HG02678 (cell line): ENCODE measurements at regions not wholly inside any gene's neighbourhood (a gene's known extent, or its start where the extent isn't known, plus 50 kb on each side); places are given as distances from the start of the nearest gene placed in this dataset.
"Not testable (repeated sequence)": the region's sequence is repeated elsewhere in the genome, so short reads cannot be mapped to it uniquely, and the experiment has no call there.

ENCODE experiments used
- ATAC-seq: cut with Tn5 transposase; IDR thresholded peaks from one replicate; pipeline ENCODE4 v1.9.1; 2021; ENCODE audit warnings: mild to moderate bottlenecking, moderate library complexity; ENCODE audit not compliant: unreplicated experiment

DNA sequence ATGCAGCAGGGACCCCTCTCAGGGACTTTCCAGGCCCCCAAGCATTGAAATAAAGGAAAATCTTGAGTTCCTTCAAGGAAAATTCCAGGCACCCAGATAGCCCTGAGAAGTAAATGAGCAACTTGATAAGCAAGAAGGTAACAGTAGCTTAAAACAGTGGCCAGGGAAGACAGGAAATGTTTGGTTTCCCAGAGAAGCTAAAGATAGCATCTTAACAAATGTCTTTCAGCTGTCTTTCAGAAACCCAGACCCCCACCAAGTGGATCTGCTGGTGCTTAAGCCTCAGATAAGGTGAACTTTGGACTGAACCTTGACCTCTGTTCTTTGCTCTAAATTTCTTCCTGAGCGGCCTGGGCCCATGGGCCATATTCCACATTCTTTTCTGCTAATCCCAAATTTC is 117.8 kb upstream of the CST7 start:
- ATAC-seq, result no peak

DNA sequence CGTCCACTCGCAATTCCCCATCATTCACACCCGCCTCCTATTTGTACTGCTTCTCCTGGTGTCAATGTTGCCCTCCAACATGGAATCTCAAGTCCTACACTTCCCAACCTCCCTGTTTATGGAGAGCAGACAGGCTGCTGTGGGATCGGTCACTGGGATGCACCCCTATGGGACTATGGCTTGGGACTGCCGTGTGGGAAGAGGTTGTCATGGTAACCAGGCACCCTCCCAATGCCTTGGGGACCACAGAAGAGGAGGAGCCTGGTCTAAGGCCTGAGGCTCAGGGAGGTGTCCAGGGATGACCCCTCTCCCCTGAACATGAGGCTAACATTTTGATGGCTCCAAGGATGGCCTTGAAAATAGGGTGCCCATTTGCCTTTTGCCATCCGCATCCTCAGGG is 116.6 kb upstream of the CST7 start:
- no peak for ATAC-seq

GRCh38 chr20:24833592-24833991 is 115.5 kb upstream of the CST7 start:
- ATAC-seq, result no peak

GRCh38 chr20:24834310-24834709 is 114.8 kb upstream of the CST7 start:
- no peak for ATAC-seq

- ATAC-seq, result no peak
These were observed 113.9 kb upstream of the CST7 start for GRCh38 chr20:24835195-24835594.

DNA sequence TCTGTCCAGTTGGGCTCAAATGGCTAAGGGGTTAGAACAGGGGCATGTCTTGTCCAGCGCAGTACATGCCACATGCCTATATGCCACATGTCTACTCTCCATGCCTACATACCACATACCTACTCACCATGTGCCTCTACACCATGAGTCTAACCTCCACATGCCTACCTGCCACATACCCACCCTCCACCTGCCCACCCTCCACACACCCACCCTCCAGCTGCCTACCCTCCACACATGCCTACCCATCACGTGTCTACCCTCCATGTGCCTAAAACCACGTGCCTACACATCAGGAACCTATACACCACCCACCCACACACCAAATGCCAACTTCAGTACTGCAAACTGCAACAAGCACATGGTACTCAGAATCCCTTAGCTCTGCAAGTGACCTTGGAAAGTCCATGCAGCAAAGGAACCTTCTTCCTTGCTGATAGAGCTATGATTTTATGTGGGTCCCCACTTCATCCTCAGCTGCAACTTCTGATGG is 113.0 kb upstream of the CST7 start:
- ATAC-seq, result no peak

DNA sequence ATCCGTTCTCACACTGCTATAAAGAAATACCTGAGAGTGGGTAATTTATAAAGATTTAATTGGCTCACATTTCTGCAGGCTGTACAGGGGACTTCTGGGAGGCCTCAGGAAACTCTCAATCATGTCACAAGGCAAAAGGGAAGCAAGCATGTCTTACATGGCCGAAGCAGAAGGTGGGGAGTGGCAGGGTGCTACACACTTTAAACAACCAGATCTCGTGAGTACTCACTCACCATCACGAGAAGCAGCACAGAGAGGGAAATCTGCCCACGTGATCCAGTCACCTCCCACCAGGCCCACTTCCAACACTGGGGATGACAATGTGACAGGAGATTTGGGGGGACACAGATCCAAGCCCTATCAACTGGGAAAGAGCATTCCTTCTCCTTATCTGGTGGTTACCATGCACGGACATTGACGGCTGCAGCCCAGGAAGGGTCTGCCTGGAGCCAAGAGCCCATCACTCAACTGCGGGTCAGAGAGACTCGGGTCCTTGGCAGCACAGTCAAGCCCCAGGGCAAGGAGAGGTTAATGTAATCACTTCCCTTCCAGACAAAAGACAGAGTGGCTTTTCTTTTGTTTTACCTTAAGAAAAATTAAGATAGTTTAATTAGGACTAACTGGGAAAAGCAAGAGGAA is 112.3 kb upstream of the CST7 start:
- ATAC-seq, result no peak

GRCh38 chr20:24837781-24838450 is 111.2 kb upstream of the CST7 start:
- no peak for ATAC-seq

DNA sequence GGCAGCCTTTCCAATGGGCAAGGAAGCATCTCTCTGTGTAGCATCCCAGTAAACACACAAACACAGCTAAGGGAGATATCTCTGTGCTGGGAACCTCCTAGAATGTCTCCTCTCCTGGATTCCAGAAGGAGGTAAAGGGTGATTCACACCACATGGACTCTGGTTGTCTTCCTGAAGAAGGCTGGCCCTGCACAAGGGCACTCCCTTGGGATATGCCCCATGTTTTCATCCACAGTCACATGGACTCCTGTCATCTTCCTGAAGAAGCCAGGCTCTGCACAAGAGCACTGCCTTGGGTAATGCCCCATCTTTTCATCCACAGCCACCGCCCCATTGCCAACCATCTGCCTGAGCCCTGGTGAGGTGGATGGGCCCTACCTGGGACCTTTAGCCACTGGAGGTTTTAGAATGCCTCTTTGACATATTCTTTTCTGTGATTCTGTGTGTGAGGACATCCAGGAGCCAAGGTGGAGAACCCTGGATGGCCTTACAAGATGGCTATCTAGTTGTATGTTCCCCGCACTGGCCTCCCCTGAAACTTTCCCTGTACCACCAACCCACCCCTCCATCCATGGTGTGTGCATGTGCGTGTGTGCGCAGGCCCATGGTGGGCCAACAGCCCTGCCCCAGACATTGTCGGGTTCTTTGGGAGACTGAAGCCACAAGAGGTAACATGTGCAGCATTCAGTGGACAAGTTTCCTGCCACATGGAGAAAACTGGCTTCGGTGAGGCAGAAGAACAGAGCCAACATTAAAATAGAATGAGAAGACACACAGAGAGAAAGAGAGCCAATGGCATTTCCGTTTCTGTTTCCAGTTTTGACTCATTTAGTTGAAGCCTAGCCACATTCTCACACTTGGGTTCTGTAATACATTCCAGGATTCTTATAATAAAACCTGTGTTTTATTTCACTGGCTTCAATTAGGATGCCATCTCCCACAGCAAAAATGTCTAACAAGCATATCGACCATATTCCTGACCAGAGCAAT is 110.2 kb upstream of the CST7 start:
- ATAC-seq, result no peak

GRCh38 chr20:24840121-24840713 is 108.9 kb upstream of the CST7 start:
- ATAC-seq, result no peak

GRCh38 chr20:24842274-24842917 is 106.7 kb upstream of the CST7 start:
- no peak for ATAC-seq

- ATAC-seq, result peak; percentile 92
These were observed 106.0 kb upstream of the CST7 start for GRCh38 chr20:24842918-24843715.

DNA sequence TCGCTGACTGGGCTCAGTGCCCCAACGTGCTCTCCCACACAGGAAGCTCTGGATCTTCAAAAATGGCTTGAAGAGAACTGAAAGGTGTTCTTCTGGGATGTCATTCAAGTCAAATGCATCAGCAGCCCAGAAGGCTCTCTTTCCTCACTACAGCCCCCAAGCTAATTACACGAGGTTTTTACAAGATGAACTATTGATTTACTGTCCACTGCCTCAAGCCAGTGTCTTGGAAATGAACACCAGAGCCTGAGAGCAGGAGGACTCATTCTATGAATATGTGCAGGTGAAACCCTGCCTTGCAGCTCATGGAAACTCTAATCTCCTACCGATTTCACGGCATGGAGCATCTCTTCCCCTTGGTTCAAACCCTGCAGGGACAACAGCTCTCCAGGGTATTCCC is 98.9 kb upstream of the CST7 start:
- no peak for ATAC-seq

DNA sequence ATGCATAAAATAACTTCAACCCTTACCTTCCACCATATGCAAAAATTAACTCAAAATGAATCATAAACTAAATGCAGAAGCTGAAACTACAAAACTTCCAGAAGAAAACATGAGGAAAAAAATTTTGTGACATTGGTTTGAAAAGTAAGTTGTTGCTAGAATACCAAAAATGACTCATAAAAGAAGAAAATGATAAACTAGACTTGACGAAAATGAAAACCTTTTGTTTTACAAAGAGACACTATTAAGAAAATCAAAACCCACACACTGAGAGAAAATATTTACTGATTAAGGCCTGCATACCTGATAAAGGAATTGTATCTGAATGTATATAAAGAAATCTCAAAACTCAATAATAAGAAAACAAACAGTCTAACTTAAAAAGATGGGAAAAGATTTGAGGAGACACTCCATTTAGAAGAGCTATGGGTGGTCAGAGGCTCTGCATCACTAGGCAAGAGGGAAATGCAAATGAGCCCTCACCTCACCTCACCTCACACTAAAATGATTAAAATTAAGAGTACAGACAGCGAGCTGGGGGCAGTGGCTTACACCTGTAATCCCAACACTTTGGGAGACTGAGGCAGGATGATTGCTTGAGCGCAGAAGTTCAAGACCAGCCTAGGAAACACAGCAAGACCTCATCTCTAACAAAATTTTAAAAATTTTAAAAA is 97.6 kb upstream of the CST7 start:
- ATAC-seq, result no peak

GRCh38 chr20:24853916-24854315 is 95.2 kb upstream of the CST7 start:
- ATAC-seq, result no peak

DNA sequence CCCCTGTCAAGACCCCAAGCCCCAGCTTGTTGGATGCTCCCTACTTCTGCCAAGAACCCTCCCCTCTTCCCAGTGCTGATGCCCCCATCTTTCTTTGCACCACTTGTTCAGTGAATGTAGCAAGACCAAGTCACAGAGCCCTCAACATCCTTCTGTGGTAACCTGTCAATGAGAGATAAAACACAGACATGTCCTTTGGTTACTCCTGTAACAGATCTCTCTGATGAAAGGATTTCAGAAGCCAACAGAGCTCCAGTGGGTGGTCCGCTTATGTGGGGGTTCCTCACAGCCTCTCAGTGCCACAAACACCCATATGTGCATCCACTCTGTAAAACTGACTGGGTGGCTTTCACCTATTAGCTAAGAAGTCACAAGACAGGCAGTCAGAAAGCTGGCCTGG is 93.2 kb upstream of the CST7 start:
- no peak for ATAC-seq

GRCh38 chr20:24858500-24858899 is 90.6 kb upstream of the CST7 start:
- ATAC-seq, result not testable (repeated sequence)

GRCh38 chr20:24859539-24859938 is 89.5 kb upstream of the CST7 start:
- no peak for ATAC-seq

- no peak for ATAC-seq
These were observed 86.9 kb upstream of the CST7 start for GRCh38 chr20:24862186-24862585.
